Epithelial cell of proximal tubule (primary cell): ENCODE measurements at regions not wholly inside any gene's neighbourhood (a gene's known extent, or its start where the extent isn't known, plus 50 kb on each side); places are given as distances from the start of the nearest gene placed in this dataset.

ENCODE experiments used
- DNase-seq: peaks from one replicate; pipeline ENCODE4 v3.0.0-alpha.2; 2011; ENCODE audit warnings: low read depth
- H3K4me3 ChIP-seq: 2 replicates; pipeline ENCODE4 v1.5.1; 2011; ENCODE audit warnings: low read depth, mild to moderate bottlenecking, low read length
- TF ChIP-seq, protein P1 (sequence below): conservative IDR thresholded peaks from 2 replicates; pipeline ENCODE4 v1.5.1; 2012; ENCODE audit warnings: low read depth, mild to moderate bottlenecking, low read length

DNA sequence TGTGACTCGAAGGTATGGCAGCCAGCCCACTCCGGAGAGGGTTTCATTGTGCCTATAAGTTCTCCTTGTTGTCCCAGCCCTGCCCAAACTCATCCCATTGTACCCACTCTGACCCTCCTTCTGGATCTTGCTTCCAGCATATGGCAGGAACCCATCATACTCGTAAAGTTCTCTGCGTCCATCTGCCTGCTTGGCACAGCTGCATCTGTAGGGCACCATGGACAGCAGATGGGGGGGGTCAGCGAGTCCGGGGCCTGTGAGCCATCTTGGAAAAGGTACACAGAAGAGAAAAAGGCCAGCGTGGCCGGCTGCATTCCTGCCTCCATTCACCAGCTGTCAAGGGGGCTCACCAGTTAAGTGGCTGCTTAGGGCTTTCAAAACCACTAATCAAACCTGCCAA is 94.9 kb upstream of the IGSF21 start:
- H3K4me3 ChIP-seq = no peak overlapping the region
- no peak for DNase-seq
- TF ChIP-seq, protein P1, sequence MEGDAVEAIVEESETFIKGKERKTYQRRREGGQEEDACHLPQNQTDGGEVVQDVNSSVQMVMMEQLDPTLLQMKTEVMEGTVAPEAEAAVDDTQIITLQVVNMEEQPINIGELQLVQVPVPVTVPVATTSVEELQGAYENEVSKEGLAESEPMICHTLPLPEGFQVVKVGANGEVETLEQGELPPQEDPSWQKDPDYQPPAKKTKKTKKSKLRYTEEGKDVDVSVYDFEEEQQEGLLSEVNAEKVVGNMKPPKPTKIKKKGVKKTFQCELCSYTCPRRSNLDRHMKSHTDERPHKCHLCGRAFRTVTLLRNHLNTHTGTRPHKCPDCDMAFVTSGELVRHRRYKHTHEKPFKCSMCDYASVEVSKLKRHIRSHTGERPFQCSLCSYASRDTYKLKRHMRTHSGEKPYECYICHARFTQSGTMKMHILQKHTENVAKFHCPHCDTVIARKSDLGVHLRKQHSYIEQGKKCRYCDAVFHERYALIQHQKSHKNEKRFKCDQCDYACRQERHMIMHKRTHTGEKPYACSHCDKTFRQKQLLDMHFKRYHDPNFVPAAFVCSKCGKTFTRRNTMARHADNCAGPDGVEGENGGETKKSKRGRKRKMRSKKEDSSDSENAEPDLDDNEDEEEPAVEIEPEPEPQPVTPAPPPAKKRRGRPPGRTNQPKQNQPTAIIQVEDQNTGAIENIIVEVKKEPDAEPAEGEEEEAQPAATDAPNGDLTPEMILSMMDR = no peak

DNA sequence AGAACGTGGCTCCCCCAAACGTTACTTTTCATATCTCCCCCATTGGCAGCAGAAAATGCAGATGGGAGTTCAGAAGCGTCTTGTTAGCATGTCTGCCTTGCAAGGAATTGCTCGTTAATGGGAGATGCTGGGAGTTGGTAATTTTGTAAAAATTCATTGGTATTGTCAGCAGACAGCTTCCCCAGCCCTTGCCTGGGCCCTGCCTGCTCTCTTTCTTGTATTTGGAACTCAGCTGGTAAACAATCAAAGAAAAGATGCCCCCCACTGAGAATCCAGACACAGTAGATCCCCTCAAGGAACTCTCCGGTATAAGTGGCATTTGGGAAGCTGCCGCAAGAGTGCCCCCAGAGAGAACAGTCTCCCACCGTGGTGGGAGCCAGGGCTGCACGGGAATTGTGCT is 94.4 kb upstream of the IGSF21 start:
- H3K4me3 ChIP-seq = no peak overlapping the region
- TF ChIP-seq, protein P1 = no peak
- no peak for DNase-seq

DNA sequence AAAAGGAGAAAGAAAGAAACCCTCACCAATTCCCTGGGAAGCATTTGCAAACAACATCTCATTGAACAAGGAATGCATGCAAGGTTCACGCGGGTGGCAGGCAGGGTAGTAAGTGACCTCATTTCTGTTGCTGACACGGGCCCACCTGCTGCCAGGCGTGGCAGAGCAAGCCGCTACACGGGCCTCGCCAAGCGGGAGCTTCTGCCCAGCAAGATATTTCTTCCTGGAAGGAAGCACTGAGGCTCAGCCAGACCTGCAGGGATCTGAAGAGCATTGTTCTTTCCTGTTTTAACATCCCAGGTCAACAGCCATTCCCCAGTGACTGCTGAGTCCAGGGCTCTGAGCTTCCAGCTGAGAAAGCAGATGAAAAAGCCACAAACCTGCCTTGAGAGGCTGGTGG is 91.9 kb upstream of the IGSF21 start:
- TF ChIP-seq, protein P1 = no peak
- no peak for DNase-seq
- no peak overlapping the region for H3K4me3 ChIP-seq

DNA sequence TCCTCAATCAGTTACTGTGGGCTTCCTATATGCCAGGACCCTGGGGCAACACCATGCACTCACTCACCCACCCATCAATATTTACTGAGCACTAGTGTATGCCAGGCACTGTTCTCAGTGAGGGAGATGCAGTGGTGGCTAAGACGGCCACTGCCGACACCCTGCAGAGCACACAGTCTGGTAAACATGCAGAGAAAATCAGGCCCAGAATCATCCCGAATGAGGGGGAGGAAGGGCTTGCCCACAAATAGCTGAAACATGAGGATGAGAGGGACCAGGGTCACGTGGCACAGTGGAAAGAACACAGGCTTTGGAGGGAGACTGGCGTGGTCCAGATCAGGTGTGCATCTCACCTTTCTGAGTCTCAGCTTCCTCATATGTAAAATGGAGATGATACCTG is 89.2 kb upstream of the IGSF21 start:
- H3K4me3 ChIP-seq = no peak overlapping the region
- TF ChIP-seq, protein P1 = no peak
- DNase-seq = no peak

DNA sequence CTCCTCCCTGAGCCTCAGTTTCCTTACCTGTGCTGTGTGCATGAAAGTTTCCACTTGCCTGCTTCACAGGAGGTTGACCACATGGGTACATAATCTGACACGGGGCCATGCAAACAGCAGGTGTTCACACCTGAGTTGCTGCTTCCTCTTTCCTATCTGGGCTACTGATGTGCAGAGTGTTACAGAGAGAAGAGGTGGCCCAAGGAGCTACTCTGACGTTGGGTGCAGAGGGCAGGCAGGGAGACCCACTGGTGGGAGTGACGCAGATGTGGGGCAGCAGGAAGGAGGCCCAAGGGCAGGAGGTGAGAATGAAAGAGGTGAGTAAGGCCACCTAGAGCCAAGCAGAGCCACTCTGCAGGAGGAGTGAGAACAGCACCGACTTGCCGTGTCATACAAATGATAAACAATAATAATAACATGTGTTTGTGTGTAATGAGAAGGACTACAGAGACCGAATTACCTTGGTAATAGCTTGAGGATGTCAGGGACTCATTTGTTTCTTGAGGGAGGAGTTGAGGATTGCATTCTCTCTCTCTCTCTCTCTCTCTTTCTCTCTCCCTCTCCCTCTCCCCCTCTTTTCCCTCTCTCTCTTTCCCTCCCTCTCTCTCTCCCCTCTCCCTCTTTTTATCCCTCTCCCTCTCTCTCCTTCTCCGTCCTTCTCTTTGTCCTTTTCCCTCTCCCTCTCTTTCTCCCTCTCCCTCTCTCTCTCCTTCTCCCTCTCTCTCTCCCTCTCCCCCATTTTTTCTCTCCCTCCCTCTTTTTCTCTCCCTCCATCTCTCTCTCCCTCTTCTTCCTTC is 87.4 kb upstream of the IGSF21 start:
- no peak overlapping the region for H3K4me3 ChIP-seq
- TF ChIP-seq, protein P1 = no peak
- no peak for DNase-seq

DNA sequence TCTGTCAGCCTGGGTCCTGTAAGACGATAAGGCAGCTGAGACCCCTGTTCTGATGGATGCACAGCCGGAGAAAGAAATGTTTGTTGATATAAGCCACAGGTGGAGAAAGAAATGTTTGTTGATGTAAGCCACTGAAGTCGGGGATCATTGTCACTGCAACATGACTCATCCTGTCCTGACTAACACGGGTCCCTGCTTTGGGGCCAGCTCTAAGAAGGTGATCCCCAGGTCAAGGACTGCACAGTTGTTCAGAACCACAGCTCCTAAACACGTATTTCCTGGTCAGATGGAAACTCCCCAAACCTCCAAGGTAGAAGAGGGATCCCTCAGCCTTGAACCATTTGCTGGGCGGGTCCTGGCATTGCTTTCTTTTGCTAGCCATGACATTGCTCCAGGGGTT is 86.4 kb upstream of the IGSF21 start:
- H3K4me3 ChIP-seq = no peak overlapping the region
- TF ChIP-seq, protein P1 = no peak
- DNase-seq = no peak
